ENCODE measurements at regions not wholly inside any gene's neighbourhood (a gene's known extent, or its start where the extent isn't known, plus 50 kb on each side); places are given as distances from the start of the nearest gene placed in this dataset.

DNA sequence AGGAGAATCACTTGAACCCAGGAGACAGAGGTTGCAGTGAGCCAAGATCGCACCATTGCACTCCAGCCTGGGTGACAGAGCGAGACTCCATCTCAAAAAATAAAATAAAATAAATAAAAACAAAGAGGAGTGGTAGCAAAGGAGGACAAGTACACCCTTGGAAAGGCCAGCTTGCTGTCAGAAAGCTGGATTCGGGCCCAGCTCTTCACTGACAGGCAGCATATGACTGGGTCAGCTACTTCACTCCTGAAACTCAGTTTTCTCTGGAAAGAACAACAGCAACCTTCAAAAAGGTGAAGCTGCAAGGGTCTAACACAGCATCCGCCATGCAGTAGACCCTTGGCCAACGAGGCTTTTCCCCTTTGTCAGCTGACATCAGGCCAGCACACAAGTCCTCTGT is 156.0 kb upstream of the TIAM1 start:
- no peak for TF ChIP-seq HNF4A (conservative IDR thresholded peaks at IDR 0.05)
- TF ChIP-seq, protein P1, sequence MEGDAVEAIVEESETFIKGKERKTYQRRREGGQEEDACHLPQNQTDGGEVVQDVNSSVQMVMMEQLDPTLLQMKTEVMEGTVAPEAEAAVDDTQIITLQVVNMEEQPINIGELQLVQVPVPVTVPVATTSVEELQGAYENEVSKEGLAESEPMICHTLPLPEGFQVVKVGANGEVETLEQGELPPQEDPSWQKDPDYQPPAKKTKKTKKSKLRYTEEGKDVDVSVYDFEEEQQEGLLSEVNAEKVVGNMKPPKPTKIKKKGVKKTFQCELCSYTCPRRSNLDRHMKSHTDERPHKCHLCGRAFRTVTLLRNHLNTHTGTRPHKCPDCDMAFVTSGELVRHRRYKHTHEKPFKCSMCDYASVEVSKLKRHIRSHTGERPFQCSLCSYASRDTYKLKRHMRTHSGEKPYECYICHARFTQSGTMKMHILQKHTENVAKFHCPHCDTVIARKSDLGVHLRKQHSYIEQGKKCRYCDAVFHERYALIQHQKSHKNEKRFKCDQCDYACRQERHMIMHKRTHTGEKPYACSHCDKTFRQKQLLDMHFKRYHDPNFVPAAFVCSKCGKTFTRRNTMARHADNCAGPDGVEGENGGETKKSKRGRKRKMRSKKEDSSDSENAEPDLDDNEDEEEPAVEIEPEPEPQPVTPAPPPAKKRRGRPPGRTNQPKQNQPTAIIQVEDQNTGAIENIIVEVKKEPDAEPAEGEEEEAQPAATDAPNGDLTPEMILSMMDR (IDR thresholded peaks at IDR 0.05; ENCODE audit: low read depth, low read length, missing input control), result no peak
- no peak for TF ChIP-seq JUND (IDR thresholded peaks at IDR 0.05)
- TF ChIP-seq GABPA (IDR thresholded peaks at IDR 0.05 in 1 of 2, conservative IDR thresholded peaks at IDR 0.05 in 1 of 2), result no peak
- TF ChIP-seq RAD21 (IDR thresholded peaks at IDR 0.05), result no peak
- TF ChIP-seq YY1 (IDR thresholded peaks at IDR 0.05), result no peak
- TF ChIP-seq, protein P2, sequence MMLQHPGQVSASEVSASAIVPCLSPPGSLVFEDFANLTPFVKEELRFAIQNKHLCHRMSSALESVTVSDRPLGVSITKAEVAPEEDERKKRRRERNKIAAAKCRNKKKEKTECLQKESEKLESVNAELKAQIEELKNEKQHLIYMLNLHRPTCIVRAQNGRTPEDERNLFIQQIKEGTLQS (IDR thresholded peaks at IDR 0.05), result no peak
- TF ChIP-seq, protein P3, sequence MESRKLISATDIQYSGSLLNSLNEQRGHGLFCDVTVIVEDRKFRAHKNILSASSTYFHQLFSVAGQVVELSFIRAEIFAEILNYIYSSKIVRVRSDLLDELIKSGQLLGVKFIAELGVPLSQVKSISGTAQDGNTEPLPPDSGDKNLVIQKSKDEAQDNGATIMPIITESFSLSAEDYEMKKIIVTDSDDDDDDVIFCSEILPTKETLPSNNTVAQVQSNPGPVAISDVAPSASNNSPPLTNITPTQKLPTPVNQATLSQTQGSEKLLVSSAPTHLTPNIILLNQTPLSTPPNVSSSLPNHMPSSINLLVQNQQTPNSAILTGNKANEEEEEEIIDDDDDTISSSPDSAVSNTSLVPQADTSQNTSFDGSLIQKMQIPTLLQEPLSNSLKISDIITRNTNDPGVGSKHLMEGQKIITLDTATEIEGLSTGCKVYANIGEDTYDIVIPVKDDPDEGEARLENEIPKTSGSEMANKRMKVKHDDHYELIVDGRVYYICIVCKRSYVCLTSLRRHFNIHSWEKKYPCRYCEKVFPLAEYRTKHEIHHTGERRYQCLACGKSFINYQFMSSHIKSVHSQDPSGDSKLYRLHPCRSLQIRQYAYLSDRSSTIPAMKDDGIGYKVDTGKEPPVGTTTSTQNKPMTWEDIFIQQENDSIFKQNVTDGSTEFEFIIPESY (IDR thresholded peaks at IDR 0.05), result no peak
- TF ChIP-seq, protein P4, sequence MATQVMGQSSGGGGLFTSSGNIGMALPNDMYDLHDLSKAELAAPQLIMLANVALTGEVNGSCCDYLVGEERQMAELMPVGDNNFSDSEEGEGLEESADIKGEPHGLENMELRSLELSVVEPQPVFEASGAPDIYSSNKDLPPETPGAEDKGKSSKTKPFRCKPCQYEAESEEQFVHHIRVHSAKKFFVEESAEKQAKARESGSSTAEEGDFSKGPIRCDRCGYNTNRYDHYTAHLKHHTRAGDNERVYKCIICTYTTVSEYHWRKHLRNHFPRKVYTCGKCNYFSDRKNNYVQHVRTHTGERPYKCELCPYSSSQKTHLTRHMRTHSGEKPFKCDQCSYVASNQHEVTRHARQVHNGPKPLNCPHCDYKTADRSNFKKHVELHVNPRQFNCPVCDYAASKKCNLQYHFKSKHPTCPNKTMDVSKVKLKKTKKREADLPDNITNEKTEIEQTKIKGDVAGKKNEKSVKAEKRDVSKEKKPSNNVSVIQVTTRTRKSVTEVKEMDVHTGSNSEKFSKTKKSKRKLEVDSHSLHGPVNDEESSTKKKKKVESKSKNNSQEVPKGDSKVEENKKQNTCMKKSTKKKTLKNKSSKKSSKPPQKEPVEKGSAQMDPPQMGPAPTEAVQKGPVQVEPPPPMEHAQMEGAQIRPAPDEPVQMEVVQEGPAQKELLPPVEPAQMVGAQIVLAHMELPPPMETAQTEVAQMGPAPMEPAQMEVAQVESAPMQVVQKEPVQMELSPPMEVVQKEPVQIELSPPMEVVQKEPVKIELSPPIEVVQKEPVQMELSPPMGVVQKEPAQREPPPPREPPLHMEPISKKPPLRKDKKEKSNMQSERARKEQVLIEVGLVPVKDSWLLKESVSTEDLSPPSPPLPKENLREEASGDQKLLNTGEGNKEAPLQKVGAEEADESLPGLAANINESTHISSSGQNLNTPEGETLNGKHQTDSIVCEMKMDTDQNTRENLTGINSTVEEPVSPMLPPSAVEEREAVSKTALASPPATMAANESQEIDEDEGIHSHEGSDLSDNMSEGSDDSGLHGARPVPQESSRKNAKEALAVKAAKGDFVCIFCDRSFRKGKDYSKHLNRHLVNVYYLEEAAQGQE (IDR thresholded peaks at IDR 0.05), result no peak
- no peak for TF ChIP-seq HNF4G (IDR thresholded peaks at IDR 0.05)
- TF ChIP-seq NR2F2 (IDR thresholded peaks at IDR 0.05), result no peak
- TF ChIP-seq, protein P5, sequence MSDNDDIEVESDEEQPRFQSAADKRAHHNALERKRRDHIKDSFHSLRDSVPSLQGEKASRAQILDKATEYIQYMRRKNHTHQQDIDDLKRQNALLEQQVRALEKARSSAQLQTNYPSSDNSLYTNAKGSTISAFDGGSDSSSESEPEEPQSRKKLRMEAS (IDR thresholded peaks at IDR 0.05), result no peak
- TF ChIP-seq FOXA2 (IDR thresholded peaks at IDR 0.05), result no peak
- no peak for TF ChIP-seq SP1 (IDR thresholded peaks at IDR 0.05)
- no peak for TF ChIP-seq FOXA1 (IDR thresholded peaks at IDR 0.05)
- TF ChIP-seq RXRA (IDR thresholded peaks at IDR 0.05), result no peak
- no peak for TF ChIP-seq EGR1 (IDR thresholded peaks at IDR 0.05; ENCODE audit: low read depth in 2 of 2)
- no peak for TF ChIP-seq TAF1 (conservative IDR thresholded peaks at IDR 0.05)
- Histone ChIP-seq H3K4me1 (ENCODE audit: control insufficient read depth in 4 of 4, insufficient read depth in 4 of 4, low read length in 3 of 4) (no peaks in the 10 kb centered on the region), H3K27me3 (ENCODE audit: control insufficient read depth in 4 of 4, insufficient read depth in 4 of 4, low read length in 3 of 4) (no peaks in the 10 kb centered on the region), H3K36me3 (ENCODE audit: control insufficient read depth in 4 of 4, insufficient read depth in 3 of 4, low read depth in 1 of 4, low read length in 3 of 4) (no peaks in the 10 kb centered on the region), H3K27ac (ENCODE audit: low read depth in 1 of 2, low read length in 2 of 2) (no peak overlapping the region), H3K9ac (ENCODE audit: low read depth in 1 of 2, low read length in 2 of 2) (no peak overlapping the region), H3K9me3 (ENCODE audit: control insufficient read depth in 4 of 4, low read length in 3 of 4) (no peaks in the 10 kb centered on the region), H3K4me3 (ENCODE audit: low read depth in 1 of 3, low read length in 3 of 3) (no peak overlapping the region)
- DNase-seq (ENCODE audit: low spot score), result no peak
- 90% methylated on average over 5 of the region's 5 CpGs for WGBS

Data from liver (tissue), 8 donors.